NCI-H2029 (cell line): ENCODE measurements at regions not wholly inside any gene's neighbourhood (a gene's known extent, or its start where the extent isn't known, plus 50 kb on each side); places are given as distances from the start of the nearest gene placed in this dataset.

ENCODE experiments used
- DNase-seq: peaks from one replicate; lab custom pipeline; 2025; lab: John Stamatoyannopoulos, UW

DNA sequence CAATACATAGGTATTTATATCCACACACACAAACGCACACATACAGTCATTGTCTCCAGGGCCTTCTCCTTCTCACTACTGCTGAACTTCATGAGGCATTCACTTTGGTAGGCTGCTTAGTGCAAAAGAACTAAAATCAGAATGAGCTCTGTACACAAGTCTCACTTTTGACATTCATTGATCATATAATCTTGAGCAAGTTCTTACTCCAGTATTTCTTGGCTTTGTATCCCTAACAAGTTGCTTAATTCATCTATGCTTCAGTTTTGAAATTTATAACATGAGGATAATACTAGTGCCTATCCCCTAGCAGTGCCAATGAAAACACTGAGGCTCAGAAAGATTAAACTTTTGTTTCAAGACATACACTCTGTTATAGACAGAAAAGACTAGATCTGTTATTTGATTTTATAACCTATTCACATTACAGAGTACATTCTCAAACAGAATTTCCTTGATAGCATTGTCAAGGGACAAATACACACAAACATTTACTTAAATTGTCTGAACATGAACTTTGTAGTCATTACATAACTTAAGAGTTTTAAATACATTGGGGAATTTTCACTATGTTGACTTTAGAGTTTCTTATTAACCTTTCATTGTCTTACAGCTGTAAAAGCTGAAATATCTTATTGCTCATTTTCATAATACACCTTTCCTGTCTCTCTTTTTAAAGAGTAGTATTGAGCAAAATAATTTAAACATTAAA, 55.0 kb upstream of the SI start:
- no peak for DNase-seq

DNA sequence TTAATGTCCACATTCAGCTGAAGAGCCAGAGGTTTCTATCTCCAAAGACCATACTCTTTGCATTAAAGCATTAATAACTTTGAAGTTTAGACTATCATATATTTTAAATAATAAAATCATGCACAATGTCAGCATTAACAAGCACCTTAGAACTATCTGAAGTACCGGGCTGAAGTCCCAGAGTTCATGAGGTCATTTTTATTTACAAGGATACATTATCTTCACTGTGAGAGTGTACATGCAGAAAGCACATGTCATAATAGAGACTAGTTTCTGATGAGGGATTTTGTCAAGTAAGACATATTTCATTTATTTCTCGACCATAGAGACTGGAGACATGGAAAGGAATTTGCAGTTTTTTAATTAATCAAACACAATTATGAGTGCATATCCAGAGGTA, 52.4 kb upstream of the SI start:
- DNase-seq = no peak

DNA sequence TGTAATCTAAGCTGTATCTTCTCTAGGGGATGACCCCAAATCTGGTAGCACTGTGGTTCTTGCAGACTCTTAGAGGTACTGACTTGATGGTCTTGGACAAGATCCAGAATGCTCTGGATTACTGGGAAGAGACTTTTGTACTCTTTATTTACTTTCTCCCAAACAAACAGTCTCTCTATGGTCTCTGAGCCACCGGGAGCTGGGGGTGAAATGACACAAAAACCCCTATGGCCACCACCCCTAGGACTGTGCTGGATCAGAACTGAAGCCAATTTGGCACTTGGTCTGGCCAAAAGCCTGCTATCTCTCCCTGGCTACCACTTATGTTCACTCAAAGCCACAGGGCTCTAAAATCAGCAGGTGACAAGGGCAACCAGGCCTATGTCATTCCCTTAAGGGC, 50.2 kb upstream of the SI start:
- peak; percentile 39 for DNase-seq
